Kidney (tissue), 13 donors: ENCODE measurements at regions not wholly inside any gene's neighbourhood (a gene's known extent, or its start where the extent isn't known, plus 50 kb on each side); places are given as distances from the start of the nearest gene placed in this dataset.
A peak's percentile ranks its signal among the peaks of the same experiment; 100 is the strongest.

Source experiments
- DNase-seq, 5 donors: peaks; one replicate each; pipeline ENCODE4 v3.0.0-alpha.2; 2013 to 2020
- FAIRE-seq: peaks from 2 replicates; lab custom pipeline; 2012; peaks lifted over from hg19 to GRCh38; lab: Jason Lieb, UNC
- H3K27ac ChIP-seq, 2 donors: one replicate each; pipeline ENCODE4 v1.7.0; 2013; ENCODE audit warnings: low read depth in 2 of 2, low read length in 2 of 2, inconsistent platforms in 1 of 2
- H3K27me3 ChIP-seq: one replicate; pipeline ENCODE4 v1.7.1; 2013; ENCODE audit warnings: low read length, inconsistent platforms; ENCODE audit not compliant: control insufficient read depth, insufficient read depth
- H3K36me3 ChIP-seq, 3 donors: one replicate each; pipeline versions ENCODE4 v1.7.0 to v1.7.1; 2013; ENCODE audit warnings: low read length in 3 of 3, control low read depth in 1 of 3, inconsistent platforms in 1 of 3; ENCODE audit not compliant: insufficient read depth in 3 of 3, control insufficient read depth in 2 of 3
- H3K4me1 ChIP-seq, 3 donors: one replicate each; pipeline versions ENCODE4 v1.7.0 to v1.7.1; 2013; ENCODE audit warnings: low read length in 3 of 3, inconsistent platforms in 1 of 3, low read depth in 1 of 3; ENCODE audit not compliant: control insufficient read depth in 2 of 3, insufficient read depth in 2 of 3
- H3K4me3 ChIP-seq, 3 donors: one replicate each; pipeline versions ENCODE4 v1.7.0 to v1.8.1; 2013; ENCODE audit warnings: low read length in 3 of 3, control low read depth in 1 of 3, inconsistent platforms in 1 of 3
- H3K9ac ChIP-seq, 3 donors: one replicate each; pipeline versions ENCODE4 v1.7.0 to v1.7.1; 2013; ENCODE audit warnings: low read length in 3 of 3, control low read depth in 1 of 3, inconsistent platforms in 1 of 3
- H3K9me3 ChIP-seq, 3 donors: one replicate each; pipeline versions ENCODE4 v1.7.0 to v1.7.1; 2013; ENCODE audit warnings: low read length in 3 of 3, control low read depth in 1 of 3, inconsistent platforms in 1 of 3; ENCODE audit not compliant: control insufficient read depth in 2 of 3, insufficient read depth in 1 of 3
- CTCF ChIP-seq: IDR thresholded peaks from 3 replicates; pipeline ENCODE4 v1.5.1; 2012; ENCODE audit warnings: mild to moderate bottlenecking, moderate library complexity, borderline replicate concordance; ENCODE audit not compliant: insufficient read depth; ENCODE audit errors: extremely low read depth
- intact Hi-C: fragments of 100-400 bp; cut with DNase I; formaldehyde crosslinking; loops from one replicate; pipeline ENCODE4 v1.11.1; 2022
- donor health status: control.
- donor health status: control.
- donor health status: control.
- donor health status: control.
- donor health status: control.
- donor health status: DM: yes; HTN: yes; CAD: no.
- donor health status: Normal renal cell carcinoma (clear cell type).

- Histone ChIP-seq H3K4me3 (no peak overlapping the region), H3K9ac (no peak overlapping the region), H3K27me3 (no peaks in the 10 kb centered on the region), H3K4me1 (no peaks in the 10 kb centered on the region), H3K36me3 (no peaks in the 10 kb centered on the region), H3K9me3 (no peaks in the 10 kb centered on the region), H3K27ac (no peak overlapping the region)
- FAIRE-seq (no peak), DNase-seq (peak in 2 of 5 donors; percentile 32 to 58)
- no peak for TF ChIP-seq CTCF
- intact Hi-C loops = no loop called here
These were observed 62.5 kb upstream of the TBX3 start for GRCh38 chr12:114746297-114747011.

GRCh38 chr12:114744691-114745090, 60.7 kb upstream of the TBX3 start:
- DNase-seq = peak in 4 of 5 donors; percentile 56 to 65 (median 62)
- Histone ChIP-seq H3K36me3 (no peaks in the 10 kb centered on the region), H3K27me3 (no peaks in the 10 kb centered on the region), H3K4me3 (no peak overlapping the region), H3K9ac (no peak overlapping the region), H3K27ac (no peak overlapping the region), H3K9me3 (no peaks in the 10 kb centered on the region), H3K4me1 (no peaks in the 10 kb centered on the region)
- intact Hi-C loops = no loop called here
- no peak for TF ChIP-seq CTCF
- no peak for FAIRE-seq

DNA sequence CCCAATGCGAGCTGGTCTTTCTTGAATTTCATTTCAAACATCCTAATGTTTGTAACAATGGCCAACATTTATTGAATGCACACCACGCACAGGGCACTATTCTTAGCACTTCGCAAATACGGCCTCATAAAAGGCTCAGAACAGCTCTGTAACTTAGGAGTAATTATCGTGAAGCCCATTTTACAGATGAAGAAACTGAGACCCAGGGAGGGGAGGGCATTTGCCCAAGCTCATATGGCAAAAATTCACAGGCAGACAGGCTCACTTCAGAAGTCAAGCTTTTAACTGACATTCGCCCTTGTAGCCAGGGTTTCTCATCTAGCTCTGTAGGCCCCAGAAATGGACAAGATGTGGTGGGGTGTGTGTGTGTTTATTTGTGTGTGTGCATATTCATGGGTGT, 60.3 kb upstream of the TBX3 start:
- Histone ChIP-seq H3K27me3 (no peaks in the 10 kb centered on the region), H3K4me3 (no peak overlapping the region), H3K27ac (no peak overlapping the region), H3K9me3 (no peaks in the 10 kb centered on the region), H3K9ac (no peak overlapping the region), H3K36me3 (no peaks in the 10 kb centered on the region), H3K4me1 (no peaks in the 10 kb centered on the region)
- no peak for FAIRE-seq
- TF ChIP-seq CTCF = no peak
- intact Hi-C loops = no loop called here
- no peak for DNase-seq

DNA sequence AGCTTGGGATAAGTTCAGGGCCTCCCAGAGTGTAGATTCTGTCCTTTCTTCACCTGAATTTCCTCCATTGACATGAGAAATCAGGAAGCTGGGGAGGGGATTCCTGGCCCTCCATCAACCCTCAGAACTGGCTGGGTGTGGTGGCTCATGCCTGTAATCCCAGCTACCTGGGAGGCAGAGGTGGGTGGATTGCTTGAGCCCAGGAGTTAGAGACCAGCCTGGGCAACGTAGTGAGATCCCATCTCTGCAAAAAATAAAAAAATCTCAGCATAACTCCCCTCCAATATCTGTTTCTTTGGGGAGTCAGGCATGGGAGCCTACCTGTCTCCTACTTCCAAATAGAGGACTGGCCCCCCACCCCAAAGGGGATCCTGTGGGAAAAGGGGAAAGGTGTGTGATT, 59.8 kb upstream of the TBX3 start:
- no peaks in the 10 kb centered on the region for H3K27me3 ChIP-seq

More for the DNA sequence above, 59.8 kb upstream of the TBX3 start:
- no peak overlapping the region for H3K4me3 ChIP-seq
- DNase-seq (no peak), FAIRE-seq (no peak)
- no peaks in the 10 kb centered on the region for H3K36me3 ChIP-seq
- H3K27ac ChIP-seq = no peak overlapping the region
- no peaks in the 10 kb centered on the region for H3K9me3 ChIP-seq
- intact Hi-C loops = no loop called here
- TF ChIP-seq CTCF = no peak
- no peak overlapping the region for H3K9ac ChIP-seq
- H3K4me1 ChIP-seq = no peaks in the 10 kb centered on the region
